K562 (cell line): ENCODE measurements at regions not wholly inside any gene's neighbourhood (a gene's known extent, or its start where the extent isn't known, plus 50 kb on each side); places are given as distances from the start of the nearest gene placed in this dataset.

Source experiments
- ATAC-seq: fragments of 200-7000 bp; cut with Tn5 transposase; 3 replicates; pipeline ENCODE4 v1.9.1; 2020; ENCODE audit warnings: moderate library complexity
- BruUV-seq: library from RNA; stranded (reverse); fragments of 400-500 nt; replicated peaks from 2 replicates; lab custom pipeline; 2021; lab: Mats Ljungman, UMichigan
- CTCF ChIA-PET: fragments of 300-600 bp; formaldehyde crosslinking; extraction: SDS; loops from one replicate; lab custom pipeline; 2021; ENCODE audit warnings: low intra/inter-chr PET ratio; lab: Yijun Ruan, JAX
- POLR2A ChIA-PET: fragments of 300-600, 350-650 bp; sonication (Branson Sonifier 250); formaldehyde crosslinking; extraction: SDS; loops from one replicate; lab custom pipeline; 2021; ENCODE audit warnings: antibody characterized with exemption, inconsistent platforms; lab: Yijun Ruan, JAX
- DNase-seq, 4 experiments: peaks; one replicate each; pipeline versions ENCODE4 v3.0.0 to v3.0.0-alpha.2; 2011 to 2018; ENCODE audit warnings: low spot score in 3 of 4, mixed read lengths in 3 of 4; ENCODE audit errors: extremely low read depth in 1 of 4
- FAIRE-seq: peaks from 2 replicates; lab custom pipeline; 2011; peaks lifted over from hg19 to GRCh38; lab: Jason Lieb, UNC
- H2AFZ ChIP-seq: 2 replicates; pipeline ENCODE4 v1.6.0; 2011; ENCODE audit warnings: low read depth, low read length, control low read depth, inconsistent platforms
- H3K27ac ChIP-seq: fragments of 200-600 bp; 3 replicates; pipeline ENCODE4 v1.8.0; 2011; ENCODE audit warnings: low read depth, mild to moderate bottlenecking, control low read depth, inconsistent platforms, low read length, moderate library complexity, mixed read lengths; ENCODE audit errors: extremely low read depth
- H3K27me3 ChIP-seq, 2 experiments: fragments of 300-600 bp in 1 of 2; 2 replicates in 1 of 2; 3 replicates in 1 of 2; pipeline versions ENCODE4 v1.6.0 to v1.8.0; 2011; ENCODE audit warnings: inconsistent platforms in 2 of 2, low read length in 2 of 2, mild to moderate bottlenecking in 1 of 2, mixed read lengths in 1 of 2, moderate library complexity in 1 of 2; ENCODE audit not compliant: control insufficient read depth in 2 of 2, insufficient read depth in 2 of 2
- H3K36me3 ChIP-seq: fragments of 300-600 bp; 3 replicates; pipeline ENCODE4 v1.8.0; 2011; ENCODE audit warnings: mild to moderate bottlenecking, low read length, inconsistent platforms; ENCODE audit not compliant: control insufficient read depth, insufficient read depth
- H3K4me1 ChIP-seq, 2 experiments: fragments of 200-600 bp in 1 of 2; replicated peaks in 1 of 2; 2 replicates in 1 of 2; 3 replicates in 1 of 2; pipeline versions ENCODE4 v1.5.1 to v1.8.0; 2011; ENCODE audit warnings: inconsistent platforms in 2 of 2, low read length in 2 of 2, mild to moderate bottlenecking in 1 of 2, mixed read lengths in 1 of 2, moderate library complexity in 1 of 2; ENCODE audit not compliant: control insufficient read depth in 2 of 2, insufficient read depth in 2 of 2
- H3K4me2 ChIP-seq: 2 replicates; pipeline ENCODE4 v1.6.1; 2011; ENCODE audit warnings: low read length, control low read depth, inconsistent platforms, mixed read lengths; ENCODE audit not compliant: insufficient read depth
- H3K4me3 ChIP-seq: fragments of 200-600 bp; sonication (generic), shearing (Covaris generic); 2 replicates; pipeline ENCODE4 v1.5.1; 2016; ENCODE audit warnings: control low read depth, inconsistent platforms
- H3K79me2 ChIP-seq: fragments of 200-600 bp; 3 replicates; pipeline ENCODE4 v1.8.0; 2011; ENCODE audit warnings: low read length, inconsistent platforms; ENCODE audit not compliant: control insufficient read depth, insufficient read depth
- H3K9ac ChIP-seq, 2 experiments: 2 replicates each; pipeline versions ENCODE4 v1.6.0 to v1.6.1; 2011; ENCODE audit warnings: low read depth in 2 of 2, low read length in 2 of 2, control low read depth in 1 of 2, inconsistent platforms in 1 of 2, mild to moderate bottlenecking in 1 of 2, mixed read lengths in 1 of 2; ENCODE audit not compliant: insufficient read depth in 1 of 2
- H3K9me1 ChIP-seq: one replicate; pipeline ENCODE4 v1.6.0; 2011; ENCODE audit warnings: inconsistent platforms, mild to moderate bottlenecking, low read length, moderate library complexity; ENCODE audit not compliant: control insufficient read depth, insufficient read depth
- H3K9me3 ChIP-seq: replicated peaks from 2 replicates; pipeline ENCODE4 v1.5.1; 2011; ENCODE audit warnings: low read depth, low read length, inconsistent platforms; ENCODE audit not compliant: control insufficient read depth, insufficient read depth
- H4K20me1 ChIP-seq: replicated peaks from 2 replicates; pipeline ENCODE4 v1.6.1; 2011; ENCODE audit warnings: low read length, inconsistent platforms, mixed read lengths; ENCODE audit not compliant: control insufficient read depth, insufficient read depth
- ADNP ChIP-seq: fragments of 200-800 bp; sonication (Bioruptor generic); IDR thresholded peaks from 2 replicates; pipeline ENCODE4 v1.6.1; 2016; ENCODE audit warnings: missing genetic modification characterization, missing compliant biosample characterization
- DNMT1 ChIP-seq: fragments of 450-650 bp; IDR thresholded peaks from 2 replicates; pipeline ENCODE4 v1.6.1; 2016; ENCODE audit warnings: antibody characterized with exemption, mild to moderate bottlenecking
- HNRNPLL ChIP-seq: fragments of 200-400 bp; formaldehyde crosslinking; IDR thresholded peaks from 2 replicates; pipeline ENCODE4 v1.6.1; 2017; ENCODE audit warnings: low read length, low read depth, mild to moderate bottlenecking; ENCODE audit not compliant: poor library complexity, severe bottlenecking
- MYC ChIP-seq, 2 experiments: fragments of 250-450 bp in 1 of 2; sonication (Bioruptor Pico) in 1 of 2; IDR thresholded peaks; 2 replicates each; pipeline versions ENCODE4 v1.5.1 to v1.6.1; 2012 to 2021; ENCODE audit warnings: low read depth in 2 of 2, borderline replicate concordance in 1 of 2, improper control_type of control experiment in 1 of 2, low read length in 1 of 2, mild to moderate bottlenecking in 1 of 2, moderate library complexity in 1 of 2
- NFIC ChIP-seq: fragments of 450-650 bp; IDR thresholded peaks from 2 replicates; pipeline ENCODE4 v1.6.1; 2017; ENCODE audit warnings: mild to moderate bottlenecking, inconsistent platforms
- RBBP5 ChIP-seq: fragments of 200-600 bp; sonication (generic); IDR thresholded peaks from 2 replicates; pipeline ENCODE4 v1.6.1; 2012; ENCODE audit warnings: borderline replicate concordance, mild to moderate bottlenecking, low read length, control low read depth, inconsistent platforms; ENCODE audit not compliant: insufficient read depth, poor library complexity, severe bottlenecking
- SIN3A ChIP-seq, 2 experiments: fragments of 150-350 bp in 1 of 2; IDR thresholded peaks; 2 replicates each; pipeline ENCODE4 v1.6.1; 2011 to 2016; ENCODE audit warnings: borderline replicate concordance in 2 of 2, low read depth in 2 of 2, low read length in 2 of 2, mild to moderate bottlenecking in 2 of 2, moderate library complexity in 2 of 2; ENCODE audit not compliant: control insufficient read depth in 1 of 2
- WGBS: fragments of 100-300 bp; shearing (Covaris generic); methylation state at CpG from one replicate; pipeline ENCODE4 v1.1.6; 2016; ENCODE audit warnings: low coverage, mixed read lengths; ENCODE audit not compliant: insufficient coverage; ENCODE audit errors: missing lambda C conversion rate; 5-methylcytosine and 5-hydroxymethylcytosine counted together
- in situ Hi-C: fragments of 300-500 bp; cut with MboI; formaldehyde crosslinking; loops from 4 replicates; pipeline ENCODE4 v1.15.0; 2018; ENCODE audit warnings: inconsistent platforms, mixed read lengths
- intact Hi-C: fragments of 100-400 bp; cut with micrococcal nuclease; formaldehyde crosslinking; loops from 2 replicates; pipeline ENCODE4 v1.14.2; 2022

DNA sequence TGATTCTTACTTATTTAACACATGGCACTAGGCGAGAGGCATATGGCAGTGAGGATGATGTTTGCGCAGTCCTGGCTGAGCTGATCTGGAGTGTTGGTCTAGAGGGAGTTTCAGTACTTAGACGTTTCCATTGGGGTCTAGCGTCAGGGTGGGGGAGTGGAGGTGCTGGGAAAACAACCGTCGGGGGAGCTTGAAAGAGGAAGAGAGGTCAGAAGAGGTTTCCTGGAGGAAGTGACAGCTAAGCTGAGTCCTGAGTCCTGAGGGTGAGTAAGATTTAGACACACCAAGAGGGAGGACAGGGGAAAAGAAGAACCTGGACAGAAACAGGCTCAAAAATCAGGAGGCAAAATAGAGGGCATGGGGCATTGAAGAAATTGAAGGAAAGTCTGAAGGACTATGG, 81.4 kb downstream of the ALOX5AP start:
- ATAC-seq (no peak), DNase-seq (no peak), FAIRE-seq (no peak)
- no TSS peak for BruUV-seq
- H3K4me1 ChIP-seq = no peaks in the 10 kb centered on the region
- no peak for TF ChIP-seq ADNP
- TF ChIP-seq MYC (IDR thresholded peaks at IDR 0.05; ENCODE audit: low read depth, low read length) = no peak
- TF ChIP-seq MYC (CRISPR knock-in tag; IDR thresholded peaks at IDR 0.05; ENCODE audit: borderline replicate concordance, low read depth) = no peak
- TF ChIP-seq RBBP5 = no peak
- TF ChIP-seq HNRNPLL = no peak
- TF ChIP-seq SIN3A (IDR thresholded peaks at IDR 0.05; ENCODE audit: borderline replicate concordance in 2 of 2, control insufficient read depth in 1 of 2, low read depth in 2 of 2, low read length in 2 of 2) = no peak
- TF ChIP-seq NFIC = no peak
- no peak for TF ChIP-seq DNMT1
- H3K9ac ChIP-seq = no peak overlapping the region
- H3K27ac ChIP-seq = no peak overlapping the region
- no peak overlapping the region for H3K4me3 ChIP-seq
- H3K9me1 ChIP-seq = no peaks in the 10 kb centered on the region
- in situ Hi-C loops = no loop called here
- H3K79me2 ChIP-seq = no peaks in the 10 kb centered on the region
- no peaks in the 10 kb centered on the region for H3K36me3 ChIP-seq
- no peaks in the 10 kb centered on the region for H3K9me3 ChIP-seq
- peaks cover 7 to 21% of the 10 kb centered on the region in 2 experiments; a peak in 4 of 5 replicates for H3K27me3 ChIP-seq
- H4K20me1 ChIP-seq = no peaks in the 10 kb centered on the region
- no peak overlapping the region for H2AFZ ChIP-seq
- POLR2A ChIA-PET = no interaction called here
- WGBS = 0% methylated on average over 5 of the region's 6 CpGs
- CTCF ChIA-PET = no interaction called here
- H3K4me2 ChIP-seq = no peak overlapping the region
- intact Hi-C loops = no loop called here
